Smooth muscle cell (in vitro differentiated cells): ENCODE measurements at regions not wholly inside any gene's neighbourhood (a gene's known extent, or its start where the extent isn't known, plus 50 kb on each side); places are given as distances from the start of the nearest gene placed in this dataset.

Experiments
- DNase-seq: peaks from one replicate; lab custom pipeline; 2025; ENCODE audit not compliant: unreplicated experiment; lab: John Stamatoyannopoulos, UW
- H2AFZ ChIP-seq: fragments of 200-600 bp; sonication (generic); 2 replicates; pipeline ENCODE4 v1.6.0; 2016; ENCODE audit warnings: antibody characterized with exemption, low read depth, mild to moderate bottlenecking
- H3F3A ChIP-seq: fragments of 200-600 bp; sonication (generic); 2 replicates; pipeline ENCODE4 v1.6.0; 2017; ENCODE audit warnings: antibody characterized with exemption, low read depth
- H3K27ac ChIP-seq: fragments of 200-600 bp; sonication (generic); 2 replicates; pipeline ENCODE4 v1.5.1; 2016; ENCODE audit warnings: low read depth, mild to moderate bottlenecking
- H3K27me3 ChIP-seq: fragments of 200-600 bp; sonication (generic); 2 replicates; pipeline ENCODE4 v1.6.1; 2016; ENCODE audit warnings: low read depth, mild to moderate bottlenecking
- H3K36me3 ChIP-seq: fragments of 200-600 bp; sonication (generic); 2 replicates; pipeline ENCODE4 v1.5.1; 2016; ENCODE audit warnings: low read depth
- H3K4me1 ChIP-seq: fragments of 200-600 bp; sonication (generic); 2 replicates; pipeline ENCODE4 v1.5.1; 2016; ENCODE audit warnings: low read depth
- H3K4me2 ChIP-seq: fragments of 200-600 bp; sonication (generic); 2 replicates; pipeline ENCODE4 v1.6.0; 2016; ENCODE audit warnings: mild to moderate bottlenecking
- H3K4me3 ChIP-seq: fragments of 200-600 bp; sonication (generic); 2 replicates; pipeline ENCODE4 v1.5.1; 2016; ENCODE audit warnings: mild to moderate bottlenecking
- H3K79me2 ChIP-seq: fragments of 200-600 bp; sonication (generic); 2 replicates; pipeline ENCODE4 v1.6.0; 2016; ENCODE audit warnings: low read depth, mild to moderate bottlenecking
- H3K9ac ChIP-seq: fragments of 200-600 bp; sonication (generic); 2 replicates; pipeline ENCODE4 v1.6.0; 2016; ENCODE audit warnings: low read depth
- H3K9me3 ChIP-seq: fragments of 200-600 bp; sonication (generic); replicated peaks from 2 replicates; pipeline ENCODE4 v1.5.1; 2016; ENCODE audit warnings: low read depth
- H4K20me1 ChIP-seq: fragments of 200-600 bp; sonication (generic); 2 replicates; pipeline ENCODE4 v1.6.0; 2016; ENCODE audit warnings: low read depth
- WGBS: methylation state at CpG from one replicate; pipeline ENCODE4 v1.1.7; 2016; ENCODE audit warnings: low lambda C conversion rate; 5-methylcytosine and 5-hydroxymethylcytosine counted together
- TF ChIP-seq, protein P1 (sequence below): fragments of 200-600 bp; sonication (generic); IDR thresholded peaks from 2 replicates; pipeline ENCODE4 v1.5.1; 2017; ENCODE audit warnings: borderline replicate concordance, mild to moderate bottlenecking, antibody characterized with exemption; ENCODE audit not compliant: insufficient read depth, poor library complexity, severe bottlenecking

- Histone ChIP-seq H3K36me3 (no peaks in the 10 kb centered on the region), H3K79me2 (no peaks in the 10 kb centered on the region), H3F3A (no peaks in the 10 kb centered on the region), H3K4me3 (no peak overlapping the region), H3K27ac (no peak overlapping the region), H4K20me1 (no peaks in the 10 kb centered on the region), H3K9me3 (no peaks in the 10 kb centered on the region), H3K4me2 (no peak overlapping the region), H3K9ac (no peak overlapping the region), H3K27me3 (no peaks in the 10 kb centered on the region), H3K4me1 (no peaks in the 10 kb centered on the region), H2AFZ (no peak overlapping the region)
- TF ChIP-seq, protein P1, sequence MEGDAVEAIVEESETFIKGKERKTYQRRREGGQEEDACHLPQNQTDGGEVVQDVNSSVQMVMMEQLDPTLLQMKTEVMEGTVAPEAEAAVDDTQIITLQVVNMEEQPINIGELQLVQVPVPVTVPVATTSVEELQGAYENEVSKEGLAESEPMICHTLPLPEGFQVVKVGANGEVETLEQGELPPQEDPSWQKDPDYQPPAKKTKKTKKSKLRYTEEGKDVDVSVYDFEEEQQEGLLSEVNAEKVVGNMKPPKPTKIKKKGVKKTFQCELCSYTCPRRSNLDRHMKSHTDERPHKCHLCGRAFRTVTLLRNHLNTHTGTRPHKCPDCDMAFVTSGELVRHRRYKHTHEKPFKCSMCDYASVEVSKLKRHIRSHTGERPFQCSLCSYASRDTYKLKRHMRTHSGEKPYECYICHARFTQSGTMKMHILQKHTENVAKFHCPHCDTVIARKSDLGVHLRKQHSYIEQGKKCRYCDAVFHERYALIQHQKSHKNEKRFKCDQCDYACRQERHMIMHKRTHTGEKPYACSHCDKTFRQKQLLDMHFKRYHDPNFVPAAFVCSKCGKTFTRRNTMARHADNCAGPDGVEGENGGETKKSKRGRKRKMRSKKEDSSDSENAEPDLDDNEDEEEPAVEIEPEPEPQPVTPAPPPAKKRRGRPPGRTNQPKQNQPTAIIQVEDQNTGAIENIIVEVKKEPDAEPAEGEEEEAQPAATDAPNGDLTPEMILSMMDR, result no peak
- WGBS, result 94% methylated on average over 2 of the region's 2 CpGs
- DNase-seq, result no peak
Measured at GRCh38 chr3:135329479-135329878, 534.4 kb downstream of the EPHB1 start.

DNA sequence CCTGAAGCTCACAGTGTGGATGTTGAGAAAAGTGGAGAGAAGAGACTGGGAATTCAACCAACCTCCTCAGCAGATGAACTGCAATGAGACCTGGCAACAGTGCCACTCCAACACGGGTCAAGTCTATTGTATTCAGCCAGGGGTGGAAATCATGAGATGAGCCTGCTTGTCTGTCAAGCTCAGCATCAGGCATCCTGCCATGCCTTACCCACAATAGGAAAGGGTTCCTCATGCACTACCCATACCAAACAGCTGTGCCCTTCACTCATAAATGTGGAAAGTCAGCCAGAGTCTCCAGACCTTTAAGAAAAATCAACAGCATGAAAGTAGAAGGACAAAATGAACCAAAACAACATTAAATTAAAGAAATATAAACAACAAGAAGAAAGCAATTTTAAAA, 542.1 kb downstream of the EPHB1 start:
- H3K79me2 ChIP-seq, result no peaks in the 10 kb centered on the region
- DNase-seq, result no peak
- no peaks in the 10 kb centered on the region for H3K27me3 ChIP-seq
- H3K36me3 ChIP-seq, result no peaks in the 10 kb centered on the region
- H3K9me3 ChIP-seq, result no peaks in the 10 kb centered on the region
- no peak overlapping the region for H3K27ac ChIP-seq
- H3F3A ChIP-seq, result no peaks in the 10 kb centered on the region
- WGBS, result 85% methylated on average over 1 of the region's 1 CpG
- TF ChIP-seq, protein P1, result no peak
- no peak overlapping the region for H3K9ac ChIP-seq
- H3K4me2 ChIP-seq, result no peak overlapping the region
- H2AFZ ChIP-seq, result no peak overlapping the region
- no peaks in the 10 kb centered on the region for H3K4me1 ChIP-seq
- H3K4me3 ChIP-seq, result no peak overlapping the region
- no peaks in the 10 kb centered on the region for H4K20me1 ChIP-seq

DNA sequence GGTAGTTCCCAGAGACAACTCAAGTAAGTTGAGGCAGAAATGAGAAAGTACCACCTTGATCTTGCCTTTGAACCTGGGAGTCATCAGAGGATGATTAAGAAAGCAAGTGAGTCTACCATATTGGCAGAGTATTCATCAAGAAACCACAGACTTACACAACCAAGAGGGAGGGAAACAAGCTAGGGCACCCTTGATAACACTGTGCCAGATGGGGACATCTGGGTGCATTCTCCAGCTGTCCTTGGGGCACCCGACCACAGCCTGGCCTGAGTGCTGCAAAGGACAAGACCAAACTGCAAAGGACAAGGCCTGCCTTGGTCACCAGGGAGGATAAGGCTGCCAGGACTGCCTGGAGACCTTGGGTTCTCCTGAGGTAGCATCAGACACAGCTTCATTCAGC, 553.6 kb downstream of the EPHB1 start:
- Histone ChIP-seq H3K36me3 (no peaks in the 10 kb centered on the region), H4K20me1 (no peaks in the 10 kb centered on the region), H3K27me3 (peaks cover 6% of the 10 kb centered on the region), H3K4me3 (no peak overlapping the region), H3K4me1 (no peaks in the 10 kb centered on the region), H3K4me2 (no peak overlapping the region), H3K9me3 (no peaks in the 10 kb centered on the region), H3K9ac (no peak overlapping the region), H3K79me2 (no peaks in the 10 kb centered on the region), H3F3A (no peaks in the 10 kb centered on the region), H3K27ac (no peak overlapping the region), H2AFZ (no peak overlapping the region)
- DNase-seq, result no peak
- TF ChIP-seq, protein P1, result no peak
- WGBS, result 94% methylated on average over 1 of the region's 1 CpG

DNA sequence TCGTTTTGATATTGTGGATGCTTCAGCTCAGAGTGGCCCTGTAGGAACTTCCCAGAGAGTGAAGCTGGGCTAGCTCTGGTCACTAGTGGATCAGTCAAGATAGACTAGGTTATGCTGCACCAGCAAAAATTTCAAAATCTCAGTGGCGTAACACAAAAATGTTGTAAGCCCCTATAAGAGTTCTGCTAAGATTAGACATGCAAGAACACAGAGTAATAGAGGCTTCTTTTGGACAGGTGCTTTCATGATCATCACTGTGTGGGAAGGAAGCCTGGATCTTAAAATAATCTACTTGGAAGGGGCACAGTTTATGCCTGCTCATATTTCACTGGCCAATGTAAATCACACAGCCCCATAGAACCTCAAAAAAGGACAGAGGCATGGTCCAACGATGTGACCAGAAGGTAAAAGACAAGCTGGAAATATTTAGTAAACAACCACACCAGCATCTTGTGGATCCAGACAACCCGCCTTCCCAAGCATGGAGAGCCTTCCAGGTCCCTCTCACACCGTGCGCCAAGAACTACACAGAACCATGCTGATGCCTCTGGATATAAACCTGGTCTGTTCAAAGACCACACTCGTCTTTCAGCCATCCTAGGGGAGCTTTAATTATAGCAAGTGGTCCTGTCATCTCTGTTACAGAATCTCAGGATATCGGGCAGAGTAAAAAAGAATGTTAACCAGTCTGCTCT, 554.3 kb downstream of the EPHB1 start:
- no peaks in the 10 kb centered on the region for H3K36me3 ChIP-seq
- no peaks in the 10 kb centered on the region for H3K9me3 ChIP-seq
- 92% methylated on average over 8 of the region's 8 CpGs for WGBS
- H3F3A ChIP-seq, result no peaks in the 10 kb centered on the region
- H3K4me3 ChIP-seq, result no peak overlapping the region
- H3K27ac ChIP-seq, result no peak overlapping the region
- H3K27me3 ChIP-seq, result peaks cover 6% of the 10 kb centered on the region
- no peaks in the 10 kb centered on the region for H3K4me1 ChIP-seq
- H2AFZ ChIP-seq, result no peak overlapping the region
- TF ChIP-seq, protein P1, result no peak
- H3K79me2 ChIP-seq, result no peaks in the 10 kb centered on the region
- no peak overlapping the region for H3K9ac ChIP-seq
- DNase-seq, result no peak
- no peak overlapping the region for H3K4me2 ChIP-seq
- H4K20me1 ChIP-seq, result no peaks in the 10 kb centered on the region
